EL (cell line): ENCODE measurements at regions not wholly inside any gene's neighbourhood (a gene's known extent, or its start where the extent isn't known, plus 50 kb on each side); places are given as distances from the start of the nearest gene placed in this dataset.

Experiments used
- DNase-seq: peaks from one replicate; pipeline ENCODE4 v3.0.0-alpha.2; 2016

GRCh38 chr1:182147951-182148350, 86.4 kb upstream of the ZNF648 start:
- no peak for DNase-seq

GRCh38 chr1:182147136-182147820, 85.8 kb upstream of the ZNF648 start:
- no peak for DNase-seq

- DNase-seq = no peak
These were observed 84.8 kb upstream of the ZNF648 start for GRCh38 chr1:182146286-182146685.

- DNase-seq = no peak
These were observed 83.9 kb upstream of the ZNF648 start for GRCh38 chr1:182145441-182145840.

DNA sequence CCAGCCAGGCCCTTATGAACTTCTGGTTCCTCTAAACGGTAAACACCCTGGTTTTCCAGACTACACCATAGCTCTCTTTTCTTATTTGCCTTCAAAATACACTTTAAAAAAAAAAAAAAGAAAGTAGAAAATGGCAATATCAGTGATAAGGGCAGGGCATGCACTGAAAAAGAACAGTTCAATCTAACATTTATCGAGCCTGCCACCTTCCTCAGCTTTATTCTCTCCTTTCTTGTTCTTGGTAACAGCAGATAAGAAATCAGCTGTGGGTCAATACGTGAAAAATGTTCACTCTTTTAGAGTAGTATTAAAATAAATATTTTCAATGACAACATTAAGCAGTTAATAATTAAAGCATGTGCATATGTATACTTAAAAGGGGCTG, 83.1 kb upstream of the ZNF648 start:
- DNase-seq = no peak

DNA sequence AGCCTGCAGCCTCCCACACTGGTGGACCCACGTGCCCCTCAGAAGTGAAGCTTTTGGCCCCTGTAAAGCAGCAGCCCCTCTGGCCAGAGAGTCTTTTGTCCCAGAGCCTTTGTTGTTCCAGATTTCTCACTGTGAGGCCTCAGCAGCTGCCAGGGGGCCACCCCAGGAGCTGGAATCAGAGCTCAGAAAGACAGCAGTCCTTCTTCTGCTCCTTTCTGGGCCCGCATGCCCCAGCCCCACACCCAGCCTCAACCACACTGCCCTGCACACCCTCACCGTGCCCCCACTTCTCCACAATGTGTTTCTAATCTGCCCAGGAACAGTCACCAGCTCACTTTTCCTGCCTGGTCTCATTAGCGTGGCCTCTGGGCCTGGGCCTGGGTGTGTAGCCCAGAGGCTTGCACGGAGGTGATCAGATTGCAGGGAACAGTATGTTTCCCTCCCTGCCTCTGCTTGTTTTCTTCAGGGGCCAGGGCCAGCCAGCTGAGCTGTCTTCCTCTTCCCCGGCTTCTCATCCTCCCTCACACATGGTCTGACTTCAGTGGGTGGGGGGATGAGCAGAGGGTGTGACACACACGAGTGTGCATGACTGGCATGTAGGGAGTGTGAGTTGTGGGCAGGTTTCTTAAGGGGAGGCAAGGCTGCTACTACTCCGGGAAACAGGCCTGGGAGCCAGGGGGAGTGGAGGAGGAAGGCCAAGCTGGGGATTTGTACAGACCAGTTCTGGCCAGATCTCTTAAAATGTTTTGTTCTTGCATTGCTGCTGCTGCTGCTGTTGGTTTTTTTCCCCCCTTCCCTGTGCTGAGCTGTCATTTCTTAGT, 82.5 kb upstream of the ZNF648 start:
- DNase-seq = peak; percentile 4

- DNase-seq = peak; percentile 72
These were observed 81.7 kb upstream of the ZNF648 start for GRCh38 chr1:182143154-182143657.

- no peak for DNase-seq
These were observed 81.1 kb upstream of the ZNF648 start for GRCh38 chr1:182142621-182143020.

GRCh38 chr1:182141040-182141439, 79.5 kb upstream of the ZNF648 start:
- no peak for DNase-seq

DNA sequence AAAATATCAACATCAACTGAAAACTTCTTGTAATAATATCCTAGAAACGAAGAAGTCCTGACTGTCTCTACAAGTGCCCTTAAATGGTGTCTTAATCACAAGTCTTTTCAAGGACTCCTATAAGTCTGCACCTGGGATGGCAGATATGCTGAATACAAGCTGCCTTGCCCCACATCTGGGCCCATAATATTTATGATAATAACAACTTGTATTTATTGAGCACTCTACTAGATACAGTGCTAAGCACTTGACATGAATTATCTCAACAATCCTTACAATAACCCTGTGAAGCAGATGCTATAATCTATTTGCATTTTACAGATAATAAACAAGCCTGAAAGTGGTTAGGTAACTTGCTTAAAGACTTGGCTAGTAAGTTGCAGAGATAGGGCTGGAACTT, 78.0 kb upstream of the ZNF648 start:
- no peak for DNase-seq

GRCh38 chr1:182137546-182137945, 76.0 kb upstream of the ZNF648 start:
- no peak for DNase-seq

DNA sequence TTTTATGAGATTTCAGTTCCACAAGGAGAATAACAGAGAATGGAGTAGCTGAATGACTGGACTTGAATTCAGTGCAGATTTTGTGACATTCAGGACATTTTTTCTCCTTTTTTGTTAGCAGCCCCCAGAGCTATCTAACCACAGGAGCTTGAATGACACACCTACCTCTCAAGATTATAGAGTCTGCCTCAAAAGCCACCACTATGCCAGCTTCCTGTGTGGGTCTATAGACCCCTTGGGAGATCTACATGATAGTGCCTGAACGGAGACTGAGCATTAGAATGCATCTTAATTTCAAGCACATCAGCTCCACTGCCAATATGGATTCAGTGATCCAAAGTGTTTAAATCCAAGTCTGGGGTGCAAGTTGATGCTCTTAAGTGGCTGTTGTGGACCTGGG, 74.4 kb upstream of the ZNF648 start:
- DNase-seq = no peak

- no peak for DNase-seq
These were observed 72.7 kb upstream of the ZNF648 start for GRCh38 chr1:182134257-182134656.

- DNase-seq = no peak
These were observed 71.7 kb upstream of the ZNF648 start for GRCh38 chr1:182133181-182133580.

- DNase-seq = no peak
These were observed 67.9 kb upstream of the ZNF648 start for GRCh38 chr1:182129398-182129797.

DNA sequence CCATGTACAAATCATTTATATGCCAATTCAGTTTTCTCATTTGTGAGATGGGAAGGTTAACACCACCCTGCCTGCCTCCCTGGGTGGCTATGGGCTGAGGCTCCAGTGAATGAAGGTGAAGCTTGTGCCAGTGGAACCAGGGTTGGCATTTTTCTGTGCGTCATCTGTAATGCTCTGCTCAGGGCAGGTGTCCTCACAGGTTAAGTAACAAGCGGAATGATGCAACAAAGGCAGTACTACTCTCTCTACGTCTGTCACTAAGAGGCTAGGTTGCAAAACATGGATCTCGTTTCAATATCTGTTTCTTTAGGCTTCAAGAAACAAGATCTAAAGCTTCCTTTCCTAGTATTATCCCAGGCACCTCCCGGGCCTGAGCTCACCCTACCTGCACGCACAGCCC, 67.0 kb upstream of the ZNF648 start:
- DNase-seq = no peak

DNA sequence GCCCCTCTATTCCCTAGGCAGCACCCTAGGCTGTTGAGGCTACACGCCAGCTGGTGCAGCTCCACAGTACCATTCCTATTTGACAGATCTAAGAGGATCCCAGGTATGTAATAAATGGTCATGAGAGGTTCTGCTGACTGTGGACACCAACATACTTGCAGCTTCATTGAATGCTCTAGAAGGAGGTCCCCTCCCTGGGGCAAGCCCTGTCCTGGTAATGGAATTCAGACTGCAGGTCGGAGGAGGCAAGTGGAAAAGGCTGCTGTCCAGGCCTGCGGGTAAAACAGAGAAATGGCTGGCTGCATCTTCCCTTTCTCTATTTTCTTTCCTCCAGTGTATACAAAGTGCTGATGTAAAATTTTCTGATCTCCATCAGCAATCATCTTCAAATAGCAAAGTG, 66.1 kb upstream of the ZNF648 start:
- DNase-seq = no peak

DNA sequence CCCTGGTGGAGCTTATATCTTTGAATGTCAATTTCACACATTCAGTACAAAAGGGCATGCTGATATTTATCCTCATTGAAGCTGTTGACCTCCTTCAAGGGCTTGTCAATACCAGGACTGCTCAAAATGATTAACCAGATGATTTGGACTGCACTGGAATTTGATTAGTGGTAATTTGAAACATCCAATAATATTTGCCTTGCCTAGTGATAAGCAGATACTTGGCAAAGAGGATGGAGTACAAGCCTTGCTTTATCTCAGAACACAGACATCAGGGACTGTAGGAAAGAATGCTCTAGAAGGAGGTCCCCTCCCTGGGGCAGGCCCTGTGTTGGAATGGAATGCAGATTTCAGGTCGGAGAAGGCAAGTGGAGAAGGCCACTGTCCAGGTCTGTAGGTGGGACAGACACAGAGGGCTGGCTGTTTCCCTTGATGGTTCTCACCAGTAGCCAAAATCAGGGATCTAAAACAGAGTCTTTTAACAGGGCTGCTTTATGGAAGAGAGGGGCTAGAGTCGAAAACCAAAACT, 64.8 kb upstream of the ZNF648 start:
- DNase-seq = no peak

GRCh38 chr1:182122913-182123260, 61.4 kb upstream of the ZNF648 start:
- DNase-seq = no peak

DNA sequence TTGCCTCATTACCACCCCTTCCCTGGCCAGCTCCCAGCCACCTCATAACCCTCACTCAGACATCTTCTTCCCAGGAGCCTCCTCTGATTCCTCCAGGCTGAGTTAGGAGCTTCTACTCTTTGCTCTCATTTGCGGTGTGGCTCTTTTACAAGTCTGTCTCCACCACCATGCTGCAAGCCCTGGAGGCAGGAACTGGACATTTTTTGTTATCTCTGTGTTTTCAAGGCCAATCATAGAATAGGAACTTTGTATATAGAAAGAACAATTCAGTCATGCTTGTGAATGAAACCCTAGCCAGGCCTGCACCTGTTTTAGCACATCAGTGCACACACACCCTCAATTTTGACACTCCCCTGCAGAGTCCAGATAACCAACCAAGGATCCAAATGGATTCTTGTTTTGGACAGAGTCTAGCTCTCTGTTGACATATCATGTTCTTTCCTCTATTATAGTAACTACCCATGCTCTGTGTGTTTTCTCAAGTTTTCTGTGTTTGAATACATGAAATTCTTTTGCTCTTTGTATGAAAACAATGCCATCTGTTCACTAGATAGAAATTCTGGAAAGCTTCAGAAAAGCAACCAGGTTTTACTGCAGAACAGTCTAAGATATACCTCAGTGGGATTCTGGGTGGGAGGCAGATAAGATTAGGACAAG, 60.9 kb upstream of the ZNF648 start:
- no peak for DNase-seq

- no peak for DNase-seq
These were observed 60.3 kb upstream of the ZNF648 start for GRCh38 chr1:182121787-182122186.

GRCh38 chr1:182120411-182121258, 59.1 kb upstream of the ZNF648 start:
- no peak for DNase-seq

DNA sequence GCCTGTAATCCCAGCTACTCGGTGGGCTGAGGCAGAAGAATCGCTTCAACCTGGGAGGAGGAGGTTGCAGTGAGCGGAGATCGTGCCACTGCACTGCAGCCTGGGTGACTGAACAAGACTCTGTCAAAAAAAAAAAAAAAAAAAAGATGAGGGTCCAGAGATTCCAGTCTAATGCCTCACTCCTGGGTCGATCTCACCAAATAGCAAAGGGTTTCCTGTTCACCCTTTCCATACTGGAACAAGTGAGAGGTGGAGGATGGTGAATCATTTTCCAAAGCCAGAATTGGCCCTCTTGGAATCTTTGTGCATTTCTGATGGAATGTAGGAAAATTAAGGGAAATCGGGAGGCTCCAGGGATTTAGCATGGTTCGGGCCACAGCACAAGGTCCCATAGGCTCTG, 58.1 kb upstream of the ZNF648 start:
- no peak for DNase-seq
